ENCODE measurements at regions not wholly inside any gene's neighbourhood (a gene's known extent, or its start where the extent isn't known, plus 50 kb on each side); places are given as distances from the start of the nearest gene placed in this dataset.

GRCh38 chr11:131234221-131234620, 136.2 kb upstream of the NTM start:
- no peak for TF ChIP-seq EZH2 (IDR thresholded peaks at IDR 0.05; ENCODE audit: borderline replicate concordance, low read depth, low read length, severe bottlenecking)
- no peak for TF ChIP-seq CTCF (IDR thresholded peaks at IDR 0.05; ENCODE audit: borderline replicate concordance, extremely low read depth, low read length, poor library complexity, severe bottlenecking)
